ENCODE measurements at regions not wholly inside any gene's neighbourhood (a gene's known extent, or its start where the extent isn't known, plus 50 kb on each side); places are given as distances from the start of the nearest gene placed in this dataset.

DNA sequence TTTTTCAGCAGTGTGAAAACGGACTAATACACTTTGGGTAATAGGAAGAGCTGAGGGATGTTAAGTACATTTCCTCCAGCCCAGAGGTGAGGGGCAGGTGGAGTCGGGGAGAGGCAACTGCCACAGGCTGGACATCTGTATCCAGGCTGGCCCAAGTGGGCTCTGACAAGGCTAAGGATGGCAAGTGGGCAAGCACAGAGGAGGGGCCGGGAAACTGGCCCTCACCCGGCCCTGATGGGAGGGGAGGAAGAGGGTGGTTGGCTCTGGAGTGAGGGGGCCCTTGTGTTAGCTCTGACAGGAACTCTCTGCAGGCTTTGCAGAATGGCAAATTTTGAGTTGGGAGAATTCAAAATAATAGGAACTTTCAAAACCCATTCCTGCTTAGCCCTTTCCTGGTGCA lies 251.0 kb upstream of the TNRC6C start:
- TF ChIP-seq, protein P1, sequence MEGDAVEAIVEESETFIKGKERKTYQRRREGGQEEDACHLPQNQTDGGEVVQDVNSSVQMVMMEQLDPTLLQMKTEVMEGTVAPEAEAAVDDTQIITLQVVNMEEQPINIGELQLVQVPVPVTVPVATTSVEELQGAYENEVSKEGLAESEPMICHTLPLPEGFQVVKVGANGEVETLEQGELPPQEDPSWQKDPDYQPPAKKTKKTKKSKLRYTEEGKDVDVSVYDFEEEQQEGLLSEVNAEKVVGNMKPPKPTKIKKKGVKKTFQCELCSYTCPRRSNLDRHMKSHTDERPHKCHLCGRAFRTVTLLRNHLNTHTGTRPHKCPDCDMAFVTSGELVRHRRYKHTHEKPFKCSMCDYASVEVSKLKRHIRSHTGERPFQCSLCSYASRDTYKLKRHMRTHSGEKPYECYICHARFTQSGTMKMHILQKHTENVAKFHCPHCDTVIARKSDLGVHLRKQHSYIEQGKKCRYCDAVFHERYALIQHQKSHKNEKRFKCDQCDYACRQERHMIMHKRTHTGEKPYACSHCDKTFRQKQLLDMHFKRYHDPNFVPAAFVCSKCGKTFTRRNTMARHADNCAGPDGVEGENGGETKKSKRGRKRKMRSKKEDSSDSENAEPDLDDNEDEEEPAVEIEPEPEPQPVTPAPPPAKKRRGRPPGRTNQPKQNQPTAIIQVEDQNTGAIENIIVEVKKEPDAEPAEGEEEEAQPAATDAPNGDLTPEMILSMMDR (conservative IDR thresholded peaks at IDR 0.05; ENCODE audit: low read depth, low read length), result no peak
- no peak for TF ChIP-seq EZH2 (IDR thresholded peaks at IDR 0.05; ENCODE audit: low read length, unreplicated experiment)
- no peak for TF ChIP-seq EZH2phosphoT487 (IDR thresholded peaks at IDR 0.05; ENCODE audit: borderline replicate concordance, low read length)

Measured in PC-3 (cell line).